NT2/D1 (cell line): ENCODE measurements at regions not wholly inside any gene's neighbourhood (a gene's known extent, or its start where the extent isn't known, plus 50 kb on each side); places are given as distances from the start of the nearest gene placed in this dataset.

Experiments used
- YY1 ChIP-seq: IDR thresholded peaks from 2 replicates; pipeline ENCODE4 v1.6.1; 2011; ENCODE audit not compliant: insufficient read length, insufficient read depth
- ZNF274 ChIP-seq: IDR thresholded peaks from 2 replicates; pipeline ENCODE4 v1.6.1; 2011; ENCODE audit warnings: mild to moderate bottlenecking, low read depth, low read length

DNA sequence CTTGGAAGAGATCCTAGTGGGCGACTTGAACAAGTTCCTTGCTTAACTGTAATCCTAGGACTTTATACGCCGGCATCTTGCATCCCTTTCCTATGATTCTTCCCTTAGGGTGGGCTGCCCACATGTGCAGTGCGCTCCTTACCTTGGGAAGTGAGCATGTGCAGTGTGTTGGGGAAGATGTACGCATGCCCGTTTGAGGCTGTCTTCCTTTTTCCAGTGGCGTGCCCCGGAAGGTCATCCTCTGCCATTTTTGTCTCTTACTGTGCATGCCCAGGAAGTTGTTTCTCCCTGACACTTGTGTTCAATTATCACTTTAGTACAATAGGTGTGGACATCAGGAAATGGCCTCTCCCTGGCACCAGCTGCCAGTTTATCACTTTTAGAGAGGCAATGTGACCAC lies 936.5 kb downstream of the TBC1D22A start:
- no peak for TF ChIP-seq ZNF274
- TF ChIP-seq YY1 = no peak
